ENCODE measurements at regions not wholly inside any gene's neighbourhood (a gene's known extent, or its start where the extent isn't known, plus 50 kb on each side); places are given as distances from the start of the nearest gene placed in this dataset.

DNA sequence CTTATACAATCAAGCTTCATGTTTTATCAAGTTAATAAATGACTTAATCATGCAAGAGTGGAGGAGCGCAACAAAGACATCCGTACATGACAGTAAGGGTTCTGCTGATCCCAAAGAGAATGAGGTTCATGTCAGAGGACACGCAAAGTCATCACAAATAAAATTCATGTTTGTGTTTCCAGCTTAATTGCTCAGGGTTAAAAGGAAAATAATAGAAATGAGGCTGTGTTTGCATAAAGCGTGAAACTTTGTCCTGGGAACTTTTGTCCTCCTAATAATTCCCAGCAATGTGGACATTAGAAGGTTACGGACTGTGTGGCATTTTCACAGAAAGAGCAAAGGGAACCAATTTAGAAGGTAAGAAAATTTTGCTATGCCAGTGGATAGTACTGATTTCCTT, 237.3 kb downstream of the INHBA start:
- Mint-ChIP-seq H3K4me3 (ENCODE audit: unreplicated experiment) (no peak overlapping the region), H3K36me3 (ENCODE audit: low read depth) (no peaks in the 10 kb centered on the region), H3K9me3 (ENCODE audit: low read depth) (no peaks in the 10 kb centered on the region), H3K27ac (ENCODE audit: unreplicated experiment) (no peak overlapping the region), H3K27me3 (ENCODE audit: low read depth) (no peaks in the 10 kb centered on the region), H3K4me1 (ENCODE audit: low read depth) (no peaks in the 10 kb centered on the region)
- TF ChIP-seq, protein P1, sequence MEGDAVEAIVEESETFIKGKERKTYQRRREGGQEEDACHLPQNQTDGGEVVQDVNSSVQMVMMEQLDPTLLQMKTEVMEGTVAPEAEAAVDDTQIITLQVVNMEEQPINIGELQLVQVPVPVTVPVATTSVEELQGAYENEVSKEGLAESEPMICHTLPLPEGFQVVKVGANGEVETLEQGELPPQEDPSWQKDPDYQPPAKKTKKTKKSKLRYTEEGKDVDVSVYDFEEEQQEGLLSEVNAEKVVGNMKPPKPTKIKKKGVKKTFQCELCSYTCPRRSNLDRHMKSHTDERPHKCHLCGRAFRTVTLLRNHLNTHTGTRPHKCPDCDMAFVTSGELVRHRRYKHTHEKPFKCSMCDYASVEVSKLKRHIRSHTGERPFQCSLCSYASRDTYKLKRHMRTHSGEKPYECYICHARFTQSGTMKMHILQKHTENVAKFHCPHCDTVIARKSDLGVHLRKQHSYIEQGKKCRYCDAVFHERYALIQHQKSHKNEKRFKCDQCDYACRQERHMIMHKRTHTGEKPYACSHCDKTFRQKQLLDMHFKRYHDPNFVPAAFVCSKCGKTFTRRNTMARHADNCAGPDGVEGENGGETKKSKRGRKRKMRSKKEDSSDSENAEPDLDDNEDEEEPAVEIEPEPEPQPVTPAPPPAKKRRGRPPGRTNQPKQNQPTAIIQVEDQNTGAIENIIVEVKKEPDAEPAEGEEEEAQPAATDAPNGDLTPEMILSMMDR (IDR thresholded peaks at IDR 0.05), result no peak
- no peak for DNase-seq (ENCODE audit: low spot score)

GRCh38 chr7:41463770-41464470, 239.0 kb downstream of the INHBA start:
- no peaks in the 10 kb centered on the region for H3K9me3 Mint-ChIP-seq (ENCODE audit: low read depth)
- TF ChIP-seq, protein P1 (IDR thresholded peaks at IDR 0.05), result no peak
- H3K27ac Mint-ChIP-seq (ENCODE audit: unreplicated experiment), result no peak overlapping the region
- no peak overlapping the region for H3K4me3 Mint-ChIP-seq (ENCODE audit: unreplicated experiment)
- no peaks in the 10 kb centered on the region for H3K4me1 Mint-ChIP-seq (ENCODE audit: low read depth)
- H3K36me3 Mint-ChIP-seq (ENCODE audit: low read depth), result no peaks in the 10 kb centered on the region
- H3K27me3 Mint-ChIP-seq (ENCODE audit: low read depth), result no peaks in the 10 kb centered on the region
- no peak for DNase-seq (ENCODE audit: low spot score)

- Mint-ChIP-seq H3K27ac (ENCODE audit: unreplicated experiment) (no peak overlapping the region), H3K27me3 (ENCODE audit: low read depth) (no peaks in the 10 kb centered on the region), H3K9me3 (ENCODE audit: low read depth) (peaks cover 2% of the 10 kb centered on the region), H3K4me1 (ENCODE audit: low read depth) (no peaks in the 10 kb centered on the region), H3K36me3 (ENCODE audit: low read depth) (no peaks in the 10 kb centered on the region), H3K4me3 (ENCODE audit: unreplicated experiment) (no peak overlapping the region)
- DNase-seq (ENCODE audit: low spot score), result no peak
- TF ChIP-seq, protein P1 (IDR thresholded peaks at IDR 0.05), result no peak
Observed at GRCh38 chr7:41459623-41460261, 243.1 kb downstream of the INHBA start.

DNA sequence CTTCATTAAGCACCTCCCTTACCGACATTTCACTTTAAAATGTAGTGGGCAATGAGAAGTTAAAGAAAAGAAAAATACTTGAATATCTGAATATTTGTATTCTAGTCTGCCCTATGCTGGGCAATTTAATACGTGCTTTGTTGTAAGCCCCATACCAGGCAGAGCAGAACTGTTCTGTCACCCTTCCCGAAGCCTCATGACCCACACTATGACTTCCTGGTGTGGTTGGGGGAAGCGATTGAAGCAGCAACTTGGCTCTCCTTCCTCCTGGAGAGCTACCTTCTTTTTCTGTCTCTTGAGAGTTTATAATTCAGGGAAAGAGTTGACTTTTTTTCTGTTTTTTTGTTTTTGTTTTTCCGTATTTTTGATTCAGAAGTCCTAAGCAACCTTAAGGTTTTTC, 243.7 kb downstream of the INHBA start:
- DNase-seq (ENCODE audit: low spot score), result no peak
- Mint-ChIP-seq H3K9me3 (ENCODE audit: low read depth) (peaks cover 2% of the 10 kb centered on the region), H3K27ac (ENCODE audit: unreplicated experiment) (no peak overlapping the region), H3K4me3 (ENCODE audit: unreplicated experiment) (no peak overlapping the region), H3K4me1 (ENCODE audit: low read depth) (no peaks in the 10 kb centered on the region), H3K36me3 (ENCODE audit: low read depth) (no peaks in the 10 kb centered on the region), H3K27me3 (ENCODE audit: low read depth) (no peaks in the 10 kb centered on the region)
- TF ChIP-seq, protein P1 (IDR thresholded peaks at IDR 0.05), result no peak

- H3K27ac Mint-ChIP-seq (ENCODE audit: unreplicated experiment), result no peak overlapping the region
- H3K4me3 Mint-ChIP-seq (ENCODE audit: unreplicated experiment), result no peak overlapping the region
- no peak for DNase-seq (ENCODE audit: low spot score)
- no peaks in the 10 kb centered on the region for H3K4me1 Mint-ChIP-seq (ENCODE audit: low read depth)
- peaks cover 2% of the 10 kb centered on the region for H3K9me3 Mint-ChIP-seq (ENCODE audit: low read depth)
- H3K36me3 Mint-ChIP-seq (ENCODE audit: low read depth), result no peaks in the 10 kb centered on the region
- TF ChIP-seq, protein P1 (IDR thresholded peaks at IDR 0.05), result no peak
- no peaks in the 10 kb centered on the region for H3K27me3 Mint-ChIP-seq (ENCODE audit: low read depth)
Observed at GRCh38 chr7:41457832-41458437, 245.0 kb downstream of the INHBA start.
